HCT116 (cell line): ENCODE measurements at regions not wholly inside any gene's neighbourhood (a gene's known extent, or its start where the extent isn't known, plus 50 kb on each side); places are given as distances from the start of the nearest gene placed in this dataset.
"Not testable (repeated sequence)": the region's sequence is repeated elsewhere in the genome, so short reads cannot be mapped to it uniquely, and the experiment has no call there.

Source experiments
- ATAC-seq: fragments of 200-7000 bp; cut with Tn5 transposase; 2 replicates; pipeline ENCODE4 v1.9.1; 2020; ENCODE audit warnings: mild to moderate bottlenecking, moderate library complexity
- BruUV-seq: library from RNA; stranded (reverse); fragments of 400-500 nt; replicated peaks from 2 replicates; lab custom pipeline; 2021; lab: Mats Ljungman, UMichigan
- CTCF ChIA-PET: fragments of 300-600 bp; sonication (Branson Sonifier 250); formaldehyde crosslinking; loops from one replicate; lab custom pipeline; 2021; ENCODE audit warnings: antibody characterized with exemption; lab: Charles Lee
- POLR2A ChIA-PET: fragments of 300-600, 350-600 bp; sonication (Branson Sonifier 250); formaldehyde crosslinking; loops from one replicate; lab custom pipeline; 2021; ENCODE audit warnings: antibody characterized with exemption; lab: Charles Lee
- RAD21 ChIA-PET, 2 experiments: fragments of 300-600 bp; sonication (Branson Sonifier 250); formaldehyde crosslinking; loops; one replicate each; lab custom pipeline; 2023; ENCODE audit warnings: low total read pairs in 2 of 2; ENCODE audit not compliant: uncharacterized antibody in 2 of 2, unreplicated experiment in 2 of 2, low non-redundant PET in 1 of 2; lab: Charles Lee
- DNase-seq: peaks from one replicate; pipeline ENCODE4 v3.0.0-alpha.2; 2010; ENCODE audit warnings: low read depth, low spot score
- H2AFZ ChIP-seq: fragments of 200-600 bp; shearing (Covaris generic), sonication (generic); 2 replicates; pipeline ENCODE4 v1.6.1; 2017; ENCODE audit warnings: low read depth, mixed run types, mixed read lengths, antibody characterized with exemption, low read length; ENCODE audit not compliant: poor library complexity, severe bottlenecking
- H3K27ac ChIP-seq: 2 replicates; pipeline ENCODE4 v1.5.1; 2012; ENCODE audit warnings: low read depth, low read length
- H3K27me3 ChIP-seq: fragments of 200-600 bp; sonication (generic); 2 replicates; pipeline ENCODE4 v1.6.1; 2016; ENCODE audit warnings: mixed run types, low read length, mixed read lengths; ENCODE audit not compliant: insufficient read depth
- H3K36me3 ChIP-seq, 2 experiments: fragments of 200-500 bp in 1 of 2; fragments of 200-600 bp in 1 of 2; sonication (Bioruptor generic) in 1 of 2; sonication (generic) in 1 of 2; 2 replicates each; pipeline versions ENCODE4 v1.5.1 to v1.6.1; 2014 to 2016; ENCODE audit warnings: low read length in 2 of 2, inconsistent platforms in 1 of 2, mixed read lengths in 1 of 2, mixed run types in 1 of 2; ENCODE audit not compliant: insufficient read depth in 2 of 2, control insufficient read depth in 1 of 2
- H3K4me1 ChIP-seq, 2 experiments: fragments of 200-600 bp in 1 of 2; sonication (generic) in 1 of 2; 2 replicates each; pipeline versions ENCODE4 v1.5.1 to v1.6.1; 2012 to 2017; ENCODE audit warnings: low read length in 2 of 2, inconsistent platforms in 1 of 2, mild to moderate bottlenecking in 1 of 2, mixed read lengths in 1 of 2, mixed run types in 1 of 2, moderate library complexity in 1 of 2; ENCODE audit not compliant: insufficient read depth in 2 of 2, control insufficient read depth in 1 of 2
- H3K4me2 ChIP-seq: fragments of 200-600 bp; sonication (generic); 2 replicates; pipeline ENCODE4 v1.6.1; 2017; ENCODE audit warnings: mixed run types, low read length, mixed read lengths
- H3K4me3 ChIP-seq, 2 experiments: fragments of 200-600 bp in 1 of 2; sonication (generic) in 1 of 2; replicated peaks in 1 of 2; 2 replicates each; pipeline ENCODE4 v1.5.1; 2011 to 2016; ENCODE audit warnings: low read length in 2 of 2, control low read depth in 1 of 2, low read depth in 1 of 2, mild to moderate bottlenecking in 1 of 2, mixed read lengths in 1 of 2, mixed run types in 1 of 2
- H3K79me2 ChIP-seq: fragments of 200-600 bp; sonication (generic); 2 replicates; pipeline ENCODE4 v1.6.1; 2017; ENCODE audit warnings: mild to moderate bottlenecking, mixed run types, low read length, moderate library complexity, mixed read lengths; ENCODE audit not compliant: insufficient read depth
- H3K9ac ChIP-seq: fragments of 200-600 bp; sonication (generic); 2 replicates; pipeline ENCODE4 v1.6.1; 2016; ENCODE audit warnings: low read length, mixed read lengths
- H3K9me2 ChIP-seq: fragments of 200-600 bp; sonication (generic), shearing (Covaris generic); 2 replicates; pipeline ENCODE4 v1.6.1; 2017; ENCODE audit warnings: mixed run types, mild to moderate bottlenecking, moderate library complexity; ENCODE audit not compliant: insufficient read depth
- H3K9me3 ChIP-seq, 2 experiments: fragments of 200-500 bp in 1 of 2; fragments of 200-600 bp in 1 of 2; sonication (Bioruptor generic) in 1 of 2; sonication (generic) in 1 of 2; 2 replicates each; pipeline ENCODE4 v1.6.1; 2014 to 2017; ENCODE audit warnings: low read length in 2 of 2, mixed read lengths in 2 of 2, inconsistent platforms in 1 of 2, low read depth in 1 of 2, mild to moderate bottlenecking in 1 of 2, mixed run types in 1 of 2, moderate library complexity in 1 of 2; ENCODE audit not compliant: control insufficient read depth in 1 of 2, insufficient read depth in 1 of 2
- H4K20me1 ChIP-seq: fragments of 200-600 bp; sonication (generic), shearing (Covaris generic); 2 replicates; pipeline ENCODE4 v1.6.1; 2017; ENCODE audit warnings: mixed run types, mild to moderate bottlenecking, moderate library complexity; ENCODE audit not compliant: insufficient read depth
- CEBPB ChIP-seq: IDR thresholded peaks from 2 replicates; pipeline ENCODE4 v1.6.1; 2012; ENCODE audit warnings: low read depth
- EGR1 ChIP-seq: IDR thresholded peaks from 2 replicates; pipeline ENCODE4 v1.6.1; 2012; ENCODE audit warnings: low read depth
- ELF1 ChIP-seq: IDR thresholded peaks from 2 replicates; pipeline ENCODE4 v1.6.1; 2012; ENCODE audit warnings: low read depth, borderline replicate concordance
- EZH2 ChIP-seq: fragments of 200-600 bp; sonication (generic); IDR thresholded peaks from 2 replicates; pipeline ENCODE4 v1.6.1; 2017; ENCODE audit warnings: antibody characterized with exemption, mixed run types
- FOSL1 ChIP-seq: IDR thresholded peaks from 2 replicates; pipeline ENCODE4 v1.6.1; 2012; ENCODE audit warnings: low read depth
- POLR2AphosphoS5 ChIP-seq: IDR thresholded peaks from 2 replicates; pipeline ENCODE4 v1.6.1; 2011; ENCODE audit warnings: mild to moderate bottlenecking, low read depth, low read length, moderate library complexity
- RAD21 ChIP-seq: IDR thresholded peaks from 2 replicates; pipeline ENCODE4 v1.6.1; 2012; ENCODE audit warnings: low read depth, mild to moderate bottlenecking
- SIN3A ChIP-seq: IDR thresholded peaks from 2 replicates; pipeline ENCODE4 v1.6.1; 2012; ENCODE audit warnings: low read depth
- SP1 ChIP-seq: IDR thresholded peaks from 2 replicates; pipeline ENCODE4 v1.6.1; 2012; ENCODE audit warnings: low read depth
- SRF ChIP-seq: IDR thresholded peaks from 2 replicates; pipeline ENCODE4 v1.6.1; 2012; ENCODE audit warnings: low read depth
- YY1 ChIP-seq: IDR thresholded peaks from 2 replicates; pipeline ENCODE4 v1.6.1; 2011; ENCODE audit warnings: low read length, low read depth, moderate library complexity, mild to moderate bottlenecking; ENCODE audit not compliant: insufficient replicate concordance; ENCODE audit errors: extremely low read depth
- ZFX ChIP-seq: fragments of 450-650 bp; IDR thresholded peaks from 2 replicates; pipeline ENCODE4 v1.6.1; 2017
- ZNF274 ChIP-seq: fragments of 200-500 bp; sonication (Bioruptor generic); IDR thresholded peaks from 2 replicates; pipeline ENCODE4 v1.6.1; 2014; ENCODE audit warnings: mild to moderate bottlenecking, low read depth, low read length, inconsistent platforms
- intact Hi-C: fragments of 100-400 bp; cut with micrococcal nuclease; formaldehyde crosslinking; loops from 2 replicates; pipeline ENCODE4 v1.10.0; 2022
- TF ChIP-seq, protein P1 (sequence below): IDR thresholded peaks from 2 replicates; pipeline ENCODE4 v1.6.1; 2012

DNA sequence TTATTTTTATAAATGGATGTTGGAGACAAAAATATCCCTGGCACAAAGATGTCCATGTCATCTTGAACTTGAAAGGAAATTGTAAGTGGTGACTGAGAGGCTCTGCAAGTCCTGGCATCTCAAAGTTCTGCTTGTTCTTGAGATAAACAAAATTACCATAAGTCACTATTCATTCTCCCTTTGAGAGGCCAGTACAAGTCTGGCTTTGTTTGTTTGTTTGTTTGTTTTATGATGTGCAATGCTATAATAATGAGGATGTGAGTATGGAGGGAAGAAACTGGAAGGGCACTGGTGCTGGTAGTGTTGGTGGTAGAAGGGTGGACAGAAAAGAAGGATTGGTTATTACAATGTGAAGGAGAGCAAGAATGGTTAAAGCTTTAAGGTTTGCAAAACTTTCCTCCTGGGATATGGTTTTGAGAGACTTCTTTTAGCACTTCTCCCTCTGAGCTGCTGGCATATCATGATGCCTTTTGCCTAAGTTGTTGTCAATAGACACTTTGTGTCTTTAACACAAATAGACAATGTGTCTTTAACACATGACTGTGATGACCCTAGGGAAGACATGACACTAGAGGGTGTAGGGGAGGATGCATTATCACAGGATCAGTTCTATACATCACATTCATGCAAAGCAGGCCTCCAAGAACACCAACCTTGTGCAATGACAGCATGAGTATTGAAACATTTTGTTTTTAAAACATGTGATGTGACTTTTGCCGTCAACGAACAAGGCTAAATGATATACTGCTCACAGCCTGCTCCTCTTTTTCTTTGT, 880.5 kb upstream of the GOT2 start:
- Histone ChIP-seq H3K9me3 (peaks cover 5 to 6% of the 10 kb centered on the region in 2 experiments; a peak in 2 of 4 replicates), H2AFZ (no peak overlapping the region)
- TF ChIP-seq EZH2 (no peak), RAD21 (no peak), POLR2AphosphoS5 (no peak), ZFX (no peak), SIN3A (no peak), SRF (no peak), YY1 (no peak), ZNF274 (no peak), FOSL1 (no peak), SP1 (no peak), CEBPB (no peak), EGR1 (no peak), ELF1 (no peak)
- TF ChIP-seq, protein P1, sequence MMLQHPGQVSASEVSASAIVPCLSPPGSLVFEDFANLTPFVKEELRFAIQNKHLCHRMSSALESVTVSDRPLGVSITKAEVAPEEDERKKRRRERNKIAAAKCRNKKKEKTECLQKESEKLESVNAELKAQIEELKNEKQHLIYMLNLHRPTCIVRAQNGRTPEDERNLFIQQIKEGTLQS: no peak
- TF ChIP-seq, all 23 proteins: peak for 0
- H3K9me2 ChIP-seq: no peaks in the 10 kb centered on the region
- H3K4me2 ChIP-seq: no peak overlapping the region
- RAD21 ChIA-PET: no interaction called here
- no peaks in the 10 kb centered on the region for H3K79me2 ChIP-seq
- intact Hi-C loops: no loop called here
- no peak overlapping the region for H3K27ac ChIP-seq
- ATAC-seq: no peak
- POLR2A ChIA-PET: no interaction called here
- CTCF ChIA-PET: no interaction called here
- DNase-seq: no peak
- no peaks in the 10 kb centered on the region for H3K27me3 ChIP-seq
- BruUV-seq: no TSS peak
- H3K9ac ChIP-seq: no peak overlapping the region
- H3K4me1 ChIP-seq: no peaks in the 10 kb centered on the region
- H3K4me3 ChIP-seq: no peak overlapping the region
- H4K20me1 ChIP-seq: no peaks in the 10 kb centered on the region
- no peaks in the 10 kb centered on the region for H3K36me3 ChIP-seq

GRCh38 chr16:59612910-59613620, 878.9 kb upstream of the GOT2 start:
- RAD21 ChIA-PET, BruUV-seq, DNase-seq, H3K9ac ChIP-seq, H3K27ac ChIP-seq, H3K79me2 ChIP-seq, POLR2A ChIA-PET, H3K27me3 ChIP-seq, H3K9me2 ChIP-seq, intact Hi-C loops, H3K4me1 ChIP-seq, H4K20me1 ChIP-seq, CTCF ChIA-PET, ATAC-seq, H2AFZ ChIP-seq, H3K9me3 ChIP-seq, H3K36me3 ChIP-seq, H3K4me3 ChIP-seq, H3K4me2 ChIP-seq: not testable (repeated sequence)
